Activated CD8-positive, alpha-beta memory T cell treated with anti-CD3 and anti-CD28 coated beads, Interleukin-2, amount 10 ng/mL, durations not matched to agents 7 days and 5 days (primary cell): ENCODE measurements at regions not wholly inside any gene's neighbourhood (a gene's known extent, or its start where the extent isn't known, plus 50 kb on each side); places are given as distances from the start of the nearest gene placed in this dataset.
"Not testable (repeated sequence)": the region's sequence is repeated elsewhere in the genome, so short reads cannot be mapped to it uniquely, and the experiment has no call there.

ENCODE experiments used
- ATAC-seq: fragments of 150-1000 bp; cut with Tn5 transposase; one replicate; pipeline ENCODE4 v1.10.0; 2021; ENCODE audit warnings: moderate library complexity
- CTCF ChIA-PET: fragments of 350-600 bp; sonication (Branson Sonifier 250); formaldehyde crosslinking; loops from one replicate; lab custom pipeline; 2021; ENCODE audit warnings: antibody characterized with exemption; lab: Charles Lee
- DNase-seq: peaks from one replicate; pipeline ENCODE4 v3.0.0-alpha.2; 2020
- H3K27ac Mint-ChIP-seq: one replicate; pipeline ENCODE4 v1.8.0; 2021; ENCODE audit warnings: mild to moderate bottlenecking, mixed read lengths
- H3K27me3 Mint-ChIP-seq: one replicate; pipeline ENCODE4 v1.8.0; 2021; ENCODE audit warnings: mixed read lengths
- H3K36me3 Mint-ChIP-seq: one replicate; pipeline ENCODE4 v1.8.0; 2021; ENCODE audit warnings: mild to moderate bottlenecking, mixed read lengths
- H3K4me1 Mint-ChIP-seq: one replicate; pipeline ENCODE4 v1.8.0; 2021; ENCODE audit warnings: mixed read lengths
- H3K4me3 Mint-ChIP-seq: one replicate; pipeline ENCODE4 v1.8.0; 2021; ENCODE audit warnings: mild to moderate bottlenecking, moderate library complexity, mixed read lengths
- H3K9me3 Mint-ChIP-seq: one replicate; pipeline ENCODE4 v1.8.0; 2022; ENCODE audit warnings: low read depth, mixed read lengths

DNA sequence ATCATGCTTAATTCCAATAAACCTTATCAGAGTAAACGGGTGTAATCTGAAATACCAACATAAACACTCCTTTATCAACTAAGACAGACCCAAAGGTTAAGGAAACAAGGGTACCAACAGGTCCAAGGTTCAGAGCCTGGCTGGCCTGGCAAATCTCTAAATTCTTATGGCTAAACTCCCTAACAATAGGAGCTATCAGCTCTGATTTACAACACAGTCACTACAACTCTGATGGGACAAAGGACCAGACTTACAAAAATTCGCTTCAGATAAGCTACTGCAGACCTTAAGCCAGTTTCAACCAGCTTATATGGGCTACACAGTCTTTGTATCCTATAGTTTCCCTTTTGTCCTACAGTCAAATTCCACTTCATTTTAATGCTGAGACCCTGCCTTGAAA lies 381.9 kb downstream of the ZWINT start:
- CTCF ChIA-PET: no interaction called here

DNA sequence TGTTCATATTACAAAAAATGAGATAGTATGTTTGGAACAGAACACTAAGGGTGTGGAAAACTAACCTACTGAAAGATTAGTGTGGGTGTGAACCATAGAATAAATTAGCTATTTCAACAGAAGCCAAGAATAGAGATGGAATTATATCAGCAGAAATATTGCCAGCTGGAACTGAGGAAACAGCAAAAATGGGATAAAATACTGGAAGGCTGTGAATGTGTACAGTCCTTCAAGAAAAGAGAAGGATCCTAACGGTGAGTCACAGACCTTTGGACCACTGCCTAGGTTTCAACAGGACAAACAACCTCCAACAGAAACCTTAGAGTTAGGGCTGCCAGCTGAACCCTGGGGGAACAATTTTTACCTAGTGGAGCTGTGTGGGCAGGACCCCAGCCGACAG lies 395.0 kb downstream of the ZWINT start:
- CTCF ChIA-PET: no interaction called here
- no peaks in the 10 kb centered on the region for H3K27me3 Mint-ChIP-seq

More for the DNA sequence above, 381.9 kb downstream of the ZWINT start:
- Mint-ChIP-seq H3K9me3 (peaks cover 2% of the 10 kb centered on the region), H3K4me3 (no peak overlapping the region), H3K27ac (no peak overlapping the region), H3K4me1 (no peaks in the 10 kb centered on the region), H3K27me3 (no peaks in the 10 kb centered on the region), H3K36me3 (no peaks in the 10 kb centered on the region)
- DNase-seq (no peak), ATAC-seq (no peak)

DNA sequence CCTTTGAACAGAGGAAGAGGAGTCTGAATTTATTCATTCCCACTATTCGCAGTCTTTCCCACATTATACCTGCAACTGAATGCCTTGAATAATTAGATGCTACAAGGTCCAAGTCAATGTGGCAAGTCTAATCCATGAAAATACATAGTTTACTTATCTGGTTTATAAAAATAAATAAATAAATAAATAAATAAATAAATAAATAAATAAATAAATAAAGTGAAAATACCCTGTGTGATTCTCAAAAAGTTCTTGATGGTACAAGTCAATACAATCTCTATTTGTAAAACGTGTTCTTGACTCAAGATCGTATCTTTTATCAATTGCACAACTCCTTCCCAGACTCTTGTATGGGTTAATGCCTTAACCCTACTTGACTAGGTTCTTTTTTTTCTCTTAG lies 417.7 kb downstream of the ZWINT start:
- CTCF ChIA-PET: no interaction called here
- DNase-seq: no peak
- Mint-ChIP-seq H3K9me3 (peaks cover 4% of the 10 kb centered on the region), H3K36me3 (no peaks in the 10 kb centered on the region), H3K4me1 (no peaks in the 10 kb centered on the region), H3K4me3 (no peak overlapping the region), H3K27me3 (no peaks in the 10 kb centered on the region), H3K27ac (no peak overlapping the region)
- no peak for ATAC-seq

More for the DNA sequence above, 395.0 kb downstream of the ZWINT start:
- no peak for DNase-seq
- no peak overlapping the region for H3K27ac Mint-ChIP-seq
- peaks cover 7% of the 10 kb centered on the region for H3K9me3 Mint-ChIP-seq
- no peaks in the 10 kb centered on the region for H3K36me3 Mint-ChIP-seq
- no peaks in the 10 kb centered on the region for H3K4me1 Mint-ChIP-seq
- H3K4me3 Mint-ChIP-seq: no peak overlapping the region
- no peak for ATAC-seq

DNA sequence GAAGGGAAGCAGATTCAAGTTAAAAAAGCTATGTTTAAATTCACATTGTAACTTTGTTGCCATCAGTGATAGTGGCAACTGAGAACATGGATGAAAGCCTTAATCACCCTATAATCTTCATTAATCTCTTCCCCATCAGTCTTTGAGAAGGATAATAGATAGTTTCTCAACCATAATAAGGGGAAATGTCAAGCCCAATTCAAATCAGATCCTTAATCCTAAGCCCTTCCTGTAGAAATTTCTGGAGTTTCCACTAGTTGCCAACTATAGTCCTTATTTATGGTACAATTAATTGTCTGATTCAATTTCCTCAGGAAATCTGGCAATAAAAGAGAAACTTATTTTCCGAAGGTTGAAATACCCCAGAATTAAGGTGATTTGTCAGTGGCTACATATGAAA lies 431.8 kb downstream of the ZWINT start:
- H3K27me3 Mint-ChIP-seq: no peaks in the 10 kb centered on the region
- CTCF ChIA-PET: no interaction called here
- DNase-seq: no peak
- no peak overlapping the region for H3K27ac Mint-ChIP-seq
- H3K36me3 Mint-ChIP-seq: no peaks in the 10 kb centered on the region
- peaks cover 5% of the 10 kb centered on the region for H3K9me3 Mint-ChIP-seq
- no peaks in the 10 kb centered on the region for H3K4me1 Mint-ChIP-seq
- no peak overlapping the region for H3K4me3 Mint-ChIP-seq
- no peak for ATAC-seq

DNA sequence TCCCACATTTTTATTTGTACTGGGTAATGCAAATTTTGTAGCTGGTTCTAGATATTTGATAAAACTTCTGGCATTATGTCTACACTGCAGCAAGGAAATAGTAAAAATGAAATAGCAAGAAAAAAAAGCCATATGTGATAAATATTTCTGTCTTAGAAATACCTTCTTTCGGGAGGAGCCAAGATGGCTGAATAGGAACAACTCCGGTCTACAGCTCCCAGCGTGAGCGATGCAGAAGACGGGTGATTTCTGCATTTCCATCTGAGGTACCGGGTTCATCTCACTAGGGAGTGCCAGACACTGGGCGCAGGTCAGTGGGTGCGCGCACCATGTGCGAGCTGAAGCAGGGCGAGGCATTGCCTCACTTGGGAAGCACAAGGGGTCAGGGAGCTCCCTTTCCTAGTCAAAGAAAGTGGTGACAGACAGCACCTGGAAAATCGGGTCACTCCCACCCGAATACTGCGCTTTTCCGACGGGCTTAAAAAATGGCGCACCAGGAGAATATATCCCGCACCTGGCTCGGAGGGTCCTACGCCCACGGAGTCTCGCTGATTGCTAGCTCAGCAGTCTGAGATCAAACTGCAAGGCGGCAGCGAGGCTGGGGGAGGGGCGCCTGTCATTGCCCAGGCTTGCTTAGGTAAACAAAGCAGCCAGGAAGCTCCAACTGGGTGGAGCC lies 461.4 kb downstream of the ZWINT start:
- H3K9me3 Mint-ChIP-seq, DNase-seq, H3K4me1 Mint-ChIP-seq, CTCF ChIA-PET, H3K36me3 Mint-ChIP-seq, ATAC-seq, H3K27ac Mint-ChIP-seq, H3K27me3 Mint-ChIP-seq, H3K4me3 Mint-ChIP-seq: not testable (repeated sequence)

- H3K9me3 Mint-ChIP-seq: peaks cover 7% of the 10 kb centered on the region
- no peak for DNase-seq
- H3K27me3 Mint-ChIP-seq: no peaks in the 10 kb centered on the region
- no peak overlapping the region for H3K4me3 Mint-ChIP-seq
- H3K4me1 Mint-ChIP-seq: no peaks in the 10 kb centered on the region
- H3K36me3 Mint-ChIP-seq: no peaks in the 10 kb centered on the region
- ATAC-seq: no peak
- no peak overlapping the region for H3K27ac Mint-ChIP-seq
- CTCF ChIA-PET: no interaction called here
These were observed 463.6 kb downstream of the ZWINT start for GRCh38 chr10:55897490-55897921.

- H3K36me3 Mint-ChIP-seq: no peaks in the 10 kb centered on the region
- CTCF ChIA-PET: no interaction called here
These were observed 468.8 kb downstream of the ZWINT start for GRCh38 chr10:55892276-55892675.

DNA sequence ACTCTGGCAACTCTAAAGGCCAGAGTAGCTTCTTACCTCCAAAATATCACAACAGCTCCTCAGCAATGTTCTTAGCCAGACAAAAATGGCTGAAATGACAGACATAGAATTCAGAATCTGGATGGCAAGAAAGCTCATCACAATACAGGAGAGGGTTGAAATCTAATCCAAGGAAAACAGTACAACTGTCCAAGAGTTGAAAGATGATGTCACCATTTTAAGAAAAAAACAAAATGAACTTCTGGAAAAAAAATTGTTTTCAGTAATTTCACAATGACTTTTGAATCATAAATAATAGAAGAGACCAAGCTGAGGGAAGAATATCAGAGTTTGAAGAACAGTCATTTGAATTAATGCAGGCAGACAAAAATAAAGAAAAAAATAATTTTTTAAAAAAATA lies 479.5 kb downstream of the ZWINT start:
- CTCF ChIA-PET: no interaction called here
- H3K4me1 Mint-ChIP-seq: no peaks in the 10 kb centered on the region
- no peaks in the 10 kb centered on the region for H3K27me3 Mint-ChIP-seq
- no peak for ATAC-seq
- no peak overlapping the region for H3K27ac Mint-ChIP-seq
- H3K9me3 Mint-ChIP-seq: peaks cover 20% of the 10 kb centered on the region
- H3K36me3 Mint-ChIP-seq: no peaks in the 10 kb centered on the region
- no peak for DNase-seq
- no peak overlapping the region for H3K4me3 Mint-ChIP-seq

More at GRCh38 chr10:55892276-55892675, 468.8 kb downstream of the ZWINT start:
- Mint-ChIP-seq H3K9me3 (peaks cover 2% of the 10 kb centered on the region), H3K27me3 (no peaks in the 10 kb centered on the region), H3K27ac (no peak overlapping the region), H3K4me1 (no peaks in the 10 kb centered on the region), H3K4me3 (no peak overlapping the region)
- ATAC-seq: no peak
- no peak for DNase-seq

DNA sequence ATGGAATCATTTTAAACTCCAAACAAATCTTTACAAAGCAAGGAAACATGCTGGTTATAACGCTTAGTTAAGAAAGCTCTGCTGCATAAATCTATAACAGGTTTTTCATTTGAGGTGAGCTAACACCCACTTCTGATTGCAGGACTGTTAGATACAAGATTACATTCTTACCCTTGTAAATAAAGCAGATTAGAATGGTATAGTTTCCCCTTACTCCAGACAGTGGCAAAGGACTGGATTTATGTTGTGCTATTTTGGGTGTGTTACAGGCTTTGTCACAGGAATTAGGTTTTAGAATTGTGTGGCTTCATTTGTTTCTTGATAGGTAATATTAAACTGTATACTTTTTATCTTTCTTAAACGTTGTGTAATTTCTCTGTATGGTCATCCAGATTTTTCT lies 487.6 kb downstream of the ZWINT start:
- no peak overlapping the region for H3K27ac Mint-ChIP-seq
- H3K4me3 Mint-ChIP-seq: no peak overlapping the region
- peaks cover 8% of the 10 kb centered on the region for H3K9me3 Mint-ChIP-seq
- H3K27me3 Mint-ChIP-seq: no peaks in the 10 kb centered on the region
- no peaks in the 10 kb centered on the region for H3K4me1 Mint-ChIP-seq
- H3K36me3 Mint-ChIP-seq: no peaks in the 10 kb centered on the region
- ATAC-seq (no peak), DNase-seq (no peak)
- CTCF ChIA-PET: no interaction called here

DNA sequence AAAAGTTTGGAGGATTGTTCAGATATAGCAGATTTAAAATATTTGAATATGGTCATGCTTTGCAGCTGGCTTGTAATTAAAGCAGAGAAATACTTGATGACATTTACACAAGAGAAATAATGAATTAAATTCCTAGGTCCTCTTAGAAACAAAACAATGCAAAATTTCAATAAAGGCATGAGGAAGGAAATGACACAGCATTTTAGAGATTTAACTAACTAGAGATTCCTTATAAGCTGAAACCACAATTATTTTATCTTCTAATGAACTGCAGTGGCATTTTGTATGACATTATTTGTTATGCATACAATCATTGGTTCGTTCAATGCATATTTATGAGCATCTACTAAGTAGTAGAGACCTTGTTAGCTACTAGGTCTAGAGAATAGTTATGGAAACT lies 490.9 kb downstream of the ZWINT start:
- Mint-ChIP-seq H3K9me3 (peaks cover 11% of the 10 kb centered on the region), H3K4me1 (no peaks in the 10 kb centered on the region), H3K27me3 (no peaks in the 10 kb centered on the region), H3K27ac (no peak overlapping the region), H3K36me3 (no peaks in the 10 kb centered on the region), H3K4me3 (no peak overlapping the region)
- ATAC-seq: no peak
- CTCF ChIA-PET: no interaction called here
- DNase-seq: no peak

DNA sequence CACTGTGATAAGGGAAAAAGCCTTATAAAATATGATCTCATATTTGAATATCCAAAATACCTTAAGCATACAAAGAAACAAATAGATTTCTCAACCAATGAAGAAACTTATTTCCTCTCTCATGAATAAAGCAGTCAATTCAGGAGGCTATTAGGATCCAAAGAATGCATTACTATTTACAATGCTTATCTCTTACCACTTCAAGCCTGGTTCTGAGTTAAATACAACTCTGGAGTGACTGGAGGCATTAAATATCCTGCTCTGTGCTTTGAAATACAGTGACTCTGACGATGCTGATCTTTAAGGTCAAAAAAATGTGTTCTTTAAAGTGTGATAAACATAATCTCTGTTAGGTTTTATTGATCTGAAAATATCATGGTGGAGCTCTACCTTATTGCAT lies 493.2 kb downstream of the ZWINT start:
- Mint-ChIP-seq H3K4me1 (no peaks in the 10 kb centered on the region), H3K27ac (no peak overlapping the region), H3K4me3 (no peak overlapping the region), H3K9me3 (peaks cover 13% of the 10 kb centered on the region), H3K36me3 (no peaks in the 10 kb centered on the region), H3K27me3 (no peaks in the 10 kb centered on the region)
- CTCF ChIA-PET: no interaction called here
- DNase-seq (no peak), ATAC-seq (no peak)

DNA sequence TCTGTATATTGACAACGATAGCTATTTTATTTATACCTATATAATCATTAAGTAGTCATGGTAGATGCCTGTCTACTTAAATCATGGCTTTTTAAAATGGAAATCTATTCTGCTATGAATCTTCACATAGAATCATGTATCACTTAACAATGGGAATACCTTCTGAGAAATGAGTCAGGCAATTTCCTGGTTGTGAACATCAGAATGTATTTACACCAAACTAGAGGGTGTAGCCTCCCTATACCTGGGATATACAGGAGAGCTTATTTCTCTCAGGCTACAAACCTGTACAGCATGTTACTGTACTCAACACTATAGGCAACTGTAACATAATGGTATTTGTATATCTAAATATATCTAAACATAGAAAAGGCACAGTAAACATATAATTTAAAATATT lies 502.3 kb downstream of the ZWINT start:
- Mint-ChIP-seq H3K27me3 (no peaks in the 10 kb centered on the region), H3K4me3 (no peak overlapping the region), H3K27ac (no peak overlapping the region), H3K36me3 (no peaks in the 10 kb centered on the region), H3K9me3 (peaks cover 3% of the 10 kb centered on the region), H3K4me1 (no peaks in the 10 kb centered on the region)
- CTCF ChIA-PET: no interaction called here
- no peak for DNase-seq
- no peak for ATAC-seq

DNA sequence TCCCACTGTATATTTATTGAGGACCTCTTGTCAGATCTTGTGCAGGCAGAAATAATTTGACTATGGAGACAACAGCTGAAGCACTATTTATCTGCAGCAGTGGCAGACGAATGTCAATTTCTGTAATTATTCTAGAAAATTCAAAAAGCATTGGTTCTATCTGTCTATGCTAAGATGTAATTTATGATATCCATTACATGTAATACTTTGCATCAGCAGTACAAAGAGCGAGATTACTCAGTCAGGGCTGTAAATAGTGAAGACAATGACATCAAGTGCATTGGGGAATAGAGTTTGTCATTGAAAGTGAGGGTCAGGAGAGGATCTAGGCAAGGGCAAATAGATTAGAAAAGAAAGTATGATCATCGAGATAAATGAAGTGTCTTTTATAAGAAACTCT lies 508.2 kb downstream of the ZWINT start:
- no peaks in the 10 kb centered on the region for H3K36me3 Mint-ChIP-seq
- no peak overlapping the region for H3K27ac Mint-ChIP-seq
- DNase-seq (no peak), ATAC-seq (no peak)
- H3K4me1 Mint-ChIP-seq: no peaks in the 10 kb centered on the region
- CTCF ChIA-PET: no interaction called here
- H3K4me3 Mint-ChIP-seq: no peak overlapping the region
- H3K9me3 Mint-ChIP-seq: peaks cover 1% of the 10 kb centered on the region
- no peaks in the 10 kb centered on the region for H3K27me3 Mint-ChIP-seq

DNA sequence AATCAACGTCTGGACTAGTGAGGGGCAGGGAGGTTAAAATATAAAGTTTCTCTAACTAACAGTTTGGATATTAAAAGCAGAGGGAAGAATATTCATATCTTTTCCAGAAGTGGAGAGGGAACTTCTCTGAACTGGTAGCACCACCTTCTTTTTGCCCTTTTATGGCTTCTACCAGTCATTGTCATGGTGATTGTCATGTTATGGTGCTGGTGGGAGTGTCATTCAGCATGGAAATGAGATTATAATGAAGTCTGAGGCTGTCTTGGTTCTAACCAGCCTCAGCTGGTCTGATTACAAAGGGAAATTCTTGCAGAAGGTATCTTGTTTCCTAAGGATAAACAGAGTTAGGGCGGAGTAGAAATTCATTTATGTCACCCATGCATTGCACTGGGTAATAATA lies 523.8 kb downstream of the ZWINT start:
- H3K27ac Mint-ChIP-seq: no peak overlapping the region
- H3K4me1 Mint-ChIP-seq: no peaks in the 10 kb centered on the region
- no peaks in the 10 kb centered on the region for H3K36me3 Mint-ChIP-seq
- no peaks in the 10 kb centered on the region for H3K27me3 Mint-ChIP-seq
- ATAC-seq (no peak), DNase-seq (no peak)
- CTCF ChIA-PET: no interaction called here
- H3K9me3 Mint-ChIP-seq: peaks cover 5% of the 10 kb centered on the region
- no peak overlapping the region for H3K4me3 Mint-ChIP-seq

DNA sequence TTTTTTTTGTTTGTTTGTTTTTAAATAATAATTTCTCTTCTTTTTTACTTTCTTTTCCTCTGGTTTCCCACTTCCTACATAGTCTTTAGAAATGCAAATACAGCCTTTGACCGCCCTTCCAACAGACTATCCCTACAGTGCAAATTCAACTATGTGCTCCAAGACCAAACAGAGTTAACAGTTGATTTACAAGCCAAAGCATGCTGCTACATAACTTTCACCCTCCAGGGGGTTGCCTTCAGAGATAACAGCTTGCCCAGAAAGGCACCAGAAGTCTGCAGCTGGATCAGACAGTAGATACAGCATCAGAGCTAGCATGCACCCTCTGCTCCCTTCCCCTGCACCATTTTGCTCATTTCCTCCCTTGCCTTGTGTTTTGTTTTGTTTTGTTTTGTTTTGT lies 539.0 kb downstream of the ZWINT start:
- Mint-ChIP-seq H3K36me3 (no peaks in the 10 kb centered on the region), H3K27me3 (no peaks in the 10 kb centered on the region), H3K4me3 (no peak overlapping the region), H3K9me3 (peaks cover 5% of the 10 kb centered on the region), H3K27ac (no peak overlapping the region), H3K4me1 (no peaks in the 10 kb centered on the region)
- CTCF ChIA-PET: no interaction called here
- ATAC-seq (no peak), DNase-seq (no peak)
